Prostate gland (tissue), 2 donors: ENCODE measurements at regions not wholly inside any gene's neighbourhood (a gene's known extent, or its start where the extent isn't known, plus 50 kb on each side); places are given as distances from the start of the nearest gene placed in this dataset.

Source experiments
- DNase-seq: peaks from one replicate; pipeline ENCODE4 v3.0.0-alpha.2; 2019; ENCODE audit warnings: low spot score
- H3K27ac ChIP-seq, 2 donors: fragments of 200-600 bp; sonication (generic); 2 replicates each; pipeline ENCODE4 v1.5.1; 2017 to 2019
- H3K27me3 ChIP-seq: fragments of 200-600 bp; sonication (generic); replicated peaks from 2 replicates; pipeline ENCODE4 v1.5.1; 2019; ENCODE audit not compliant: insufficient read depth
- H3K36me3 ChIP-seq, 2 donors: fragments of 200-600 bp; sonication (generic); 1 replicate in 1 of 2; 2 replicates in 1 of 2; pipeline versions ENCODE4 v1.5.1 to v1.8.1; 2017 to 2019
- H3K4me1 ChIP-seq: fragments of 200-600 bp; sonication (generic); replicated peaks from 2 replicates; pipeline ENCODE4 v1.5.1; 2019
- H3K4me3 ChIP-seq, 2 donors: fragments of 200-600 bp; sonication (generic); 2 replicates each; pipeline ENCODE4 v1.5.1; 2017 to 2019
- H3K9me3 ChIP-seq: fragments of 200-600 bp; sonication (generic); 2 replicates; pipeline ENCODE4 v1.5.1; 2017
- POLR2A ChIP-seq: fragments of 450-650 bp; IDR thresholded peaks from one replicate; pipeline ENCODE4 v1.6.1; 2016; ENCODE audit warnings: antibody characterized with exemption, mild to moderate bottlenecking
- POLR2AphosphoS5 ChIP-seq: sonication (generic); formaldehyde crosslinking; IDR thresholded peaks from one replicate; pipeline ENCODE4 v1.6.1; 2017; ENCODE audit warnings: antibody characterized with exemption
- WGBS: methylation state at CpG from one replicate; pipeline ENCODE4 v1.1.5; 2018; 5-methylcytosine and 5-hydroxymethylcytosine counted together
- intact Hi-C: fragments of 100-400 bp; cut with DNase I; formaldehyde crosslinking; loops from one replicate; pipeline ENCODE4 v1.14.2; 2022
- TF ChIP-seq, protein P1 (sequence below), 4 experiments: fragments of 200-600 bp in 2 of 4; fragments of 450-650 bp in 2 of 4; sonication (generic) in 2 of 4; IDR thresholded peaks; 1 replicate in 3 of 4; 2 replicates in 1 of 4; pipeline ENCODE4 v1.5.1; 2016 to 2019; ENCODE audit warnings: antibody characterized with exemption in 4 of 4, mild to moderate bottlenecking in 2 of 4, moderate library complexity in 2 of 4

DNA sequence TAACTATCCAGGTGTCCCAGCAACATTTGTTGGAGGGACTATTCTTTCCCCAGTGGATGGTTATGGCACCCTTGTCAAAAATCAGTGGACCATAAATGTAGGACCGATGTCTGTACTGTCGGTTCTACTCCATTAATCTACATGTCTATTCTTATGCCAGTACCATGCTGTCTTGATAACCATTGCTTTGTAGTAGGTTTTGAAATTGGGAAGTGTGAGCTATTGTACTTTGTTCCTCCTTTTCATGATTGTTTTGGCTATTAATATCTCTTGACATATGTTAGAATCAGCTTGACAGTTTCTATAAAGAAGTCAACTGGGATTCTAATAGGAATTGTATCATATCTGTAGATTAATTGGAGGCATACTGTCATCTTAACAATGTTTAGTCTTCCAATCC lies 112.7 kb downstream of the HNRNPD start:
- WGBS: 63% methylated on average over 2 of the region's 2 CpGs
- Histone ChIP-seq H3K4me1 (no peaks in the 10 kb centered on the region), H3K27ac (no peak overlapping the region), H3K36me3 (no peaks in the 10 kb centered on the region), H3K4me3 (no peak overlapping the region), H3K27me3 (no peaks in the 10 kb centered on the region), H3K9me3 (no peaks in the 10 kb centered on the region)
- DNase-seq: no peak
- intact Hi-C loops: no loop called here
- TF ChIP-seq, protein P1, sequence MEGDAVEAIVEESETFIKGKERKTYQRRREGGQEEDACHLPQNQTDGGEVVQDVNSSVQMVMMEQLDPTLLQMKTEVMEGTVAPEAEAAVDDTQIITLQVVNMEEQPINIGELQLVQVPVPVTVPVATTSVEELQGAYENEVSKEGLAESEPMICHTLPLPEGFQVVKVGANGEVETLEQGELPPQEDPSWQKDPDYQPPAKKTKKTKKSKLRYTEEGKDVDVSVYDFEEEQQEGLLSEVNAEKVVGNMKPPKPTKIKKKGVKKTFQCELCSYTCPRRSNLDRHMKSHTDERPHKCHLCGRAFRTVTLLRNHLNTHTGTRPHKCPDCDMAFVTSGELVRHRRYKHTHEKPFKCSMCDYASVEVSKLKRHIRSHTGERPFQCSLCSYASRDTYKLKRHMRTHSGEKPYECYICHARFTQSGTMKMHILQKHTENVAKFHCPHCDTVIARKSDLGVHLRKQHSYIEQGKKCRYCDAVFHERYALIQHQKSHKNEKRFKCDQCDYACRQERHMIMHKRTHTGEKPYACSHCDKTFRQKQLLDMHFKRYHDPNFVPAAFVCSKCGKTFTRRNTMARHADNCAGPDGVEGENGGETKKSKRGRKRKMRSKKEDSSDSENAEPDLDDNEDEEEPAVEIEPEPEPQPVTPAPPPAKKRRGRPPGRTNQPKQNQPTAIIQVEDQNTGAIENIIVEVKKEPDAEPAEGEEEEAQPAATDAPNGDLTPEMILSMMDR (IDR thresholded peaks at IDR 0.05): no peak
- TF ChIP-seq POLR2A: no peak
- no peak for TF ChIP-seq POLR2AphosphoS5

DNA sequence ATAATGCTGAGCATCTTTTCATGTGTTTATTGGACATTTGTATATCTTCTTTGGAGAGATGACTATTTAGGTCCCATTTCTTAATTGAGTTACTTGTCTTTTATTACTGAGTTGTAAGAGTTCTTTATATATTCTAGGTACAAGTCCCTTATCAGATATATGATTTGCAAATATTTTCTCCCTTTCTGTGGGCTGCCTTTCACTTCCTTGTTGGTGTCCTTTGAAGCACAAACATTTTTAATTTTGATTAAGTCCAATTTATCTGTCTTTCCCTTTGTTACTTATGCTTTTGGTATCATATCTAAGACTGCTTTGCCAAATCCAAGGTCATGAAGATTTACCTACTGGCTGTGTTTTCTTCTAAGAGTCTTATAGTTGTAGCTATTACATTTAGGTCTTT lies 113.2 kb downstream of the HNRNPD start:
- intact Hi-C loops: no loop called here
- Histone ChIP-seq H3K4me1 (no peaks in the 10 kb centered on the region), H3K4me3 (no peak overlapping the region), H3K27me3 (no peaks in the 10 kb centered on the region), H3K9me3 (no peaks in the 10 kb centered on the region), H3K27ac (no peak overlapping the region), H3K36me3 (no peaks in the 10 kb centered on the region)
- DNase-seq: no peak
- TF ChIP-seq, protein P1 (IDR thresholded peaks at IDR 0.05): no peak
- TF ChIP-seq POLR2AphosphoS5 (no peak), POLR2A (no peak)

DNA sequence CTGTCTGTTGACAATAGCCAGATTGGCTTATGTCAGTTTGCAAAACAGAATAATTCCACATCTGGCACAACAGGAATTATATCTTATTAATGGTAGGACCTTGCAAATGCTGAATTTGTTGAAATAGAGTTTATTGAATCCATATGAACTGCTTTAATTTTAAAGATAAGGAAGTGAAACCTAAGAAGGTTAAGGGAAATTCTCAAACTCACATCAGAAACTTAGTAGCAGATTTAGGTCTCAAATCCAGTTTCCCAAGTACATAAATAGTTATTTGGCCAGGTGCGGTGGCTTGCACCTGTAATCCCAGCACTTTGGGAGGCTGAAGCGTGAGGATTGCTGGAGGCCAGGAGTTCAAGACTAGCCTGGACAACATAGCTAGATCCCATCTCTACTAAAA lies 117.1 kb downstream of the HNRNPD start:
- intact Hi-C loops: no loop called here
- TF ChIP-seq, protein P1 (IDR thresholded peaks at IDR 0.05): no peak
- TF ChIP-seq POLR2A (no peak), POLR2AphosphoS5 (no peak)
- DNase-seq: no peak
- no peaks in the 10 kb centered on the region for H3K9me3 ChIP-seq
- H3K27ac ChIP-seq: no peak overlapping the region
- no peaks in the 10 kb centered on the region for H3K4me1 ChIP-seq
- WGBS: 77% methylated on average over 2 of the region's 2 CpGs
- no peak overlapping the region for H3K4me3 ChIP-seq
- no peaks in the 10 kb centered on the region for H3K27me3 ChIP-seq
- H3K36me3 ChIP-seq: no peaks in the 10 kb centered on the region

DNA sequence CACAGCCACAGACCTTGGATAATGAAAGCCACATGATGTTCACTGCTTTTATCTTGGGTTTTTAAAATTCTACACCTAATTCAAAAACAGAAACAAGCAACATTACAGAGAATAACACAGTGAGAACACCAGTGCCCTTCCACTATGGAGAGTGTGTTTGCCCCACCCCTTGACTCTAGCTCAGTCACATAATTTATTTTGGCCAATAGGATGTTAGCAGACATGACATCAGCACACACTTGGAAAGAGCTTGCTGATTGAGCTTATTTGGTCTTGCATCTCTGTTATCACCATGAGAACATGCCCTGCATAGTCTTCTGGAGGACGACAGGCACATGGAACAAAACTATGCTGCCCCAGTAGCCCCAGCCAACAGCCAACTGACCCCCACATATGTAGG lies 118.1 kb downstream of the HNRNPD start:
- TF ChIP-seq, protein P1 (IDR thresholded peaks at IDR 0.05): no peak
- TF ChIP-seq POLR2A (no peak), POLR2AphosphoS5 (no peak)

GRCh38 chr4:82248903-82249632 lies 124.7 kb downstream of the HNRNPD start:
- no peaks in the 10 kb centered on the region for H3K4me1 ChIP-seq
- no peak overlapping the region for H3K4me3 ChIP-seq
- TF ChIP-seq, protein P1 (IDR thresholded peaks at IDR 0.05): no peak
- H3K36me3 ChIP-seq: no peaks in the 10 kb centered on the region
- intact Hi-C loops: no loop called here
- no peak for DNase-seq
- H3K27me3 ChIP-seq: no peaks in the 10 kb centered on the region
- H3K27ac ChIP-seq: peak overlapping the region; percentile 32 to 51
- H3K9me3 ChIP-seq: no peaks in the 10 kb centered on the region
- 55% methylated on average over 4 of the region's 4 CpGs for WGBS

More for the DNA sequence above, 118.1 kb downstream of the HNRNPD start:
- intact Hi-C loops: no loop called here
- Histone ChIP-seq H3K27me3 (no peaks in the 10 kb centered on the region), H3K4me1 (no peaks in the 10 kb centered on the region), H3K36me3 (no peaks in the 10 kb centered on the region), H3K4me3 (no peak overlapping the region), H3K27ac (no peak overlapping the region), H3K9me3 (no peaks in the 10 kb centered on the region)
- WGBS: 65% methylated on average over 1 of the region's 1 CpG
- DNase-seq: no peak
